ENCODE measurements at regions not wholly inside any gene's neighbourhood (a gene's known extent, or its start where the extent isn't known, plus 50 kb on each side); places are given as distances from the start of the nearest gene placed in this dataset.

- H2AFZ ChIP-seq (ENCODE audit: low read depth, low read length, severe bottlenecking): no peak overlapping the region
- H3K27me3 ChIP-seq (ENCODE audit: low read length): no peaks in the 10 kb centered on the region
- H3K9ac ChIP-seq (ENCODE audit: low read length): no peak overlapping the region
- H3K4me3 ChIP-seq (ENCODE audit: insufficient read depth, low read length, poor library complexity, severe bottlenecking): no peak overlapping the region
- no peak overlapping the region for H3K4me2 ChIP-seq (ENCODE audit: low read depth, low read length, poor library complexity, severe bottlenecking)
- no peaks in the 10 kb centered on the region for H3K9me2 ChIP-seq (replicated peaks; ENCODE audit: insufficient read depth, low read length)
- no peaks in the 10 kb centered on the region for H3F3A ChIP-seq (ENCODE audit: insufficient read depth)
- no peak overlapping the region for H3K27ac ChIP-seq (ENCODE audit: low read depth, low read length)
- H3K36me3 ChIP-seq (ENCODE audit: low read length): no peaks in the 10 kb centered on the region
- H3K79me2 ChIP-seq (ENCODE audit: insufficient read depth, low read length): no peaks in the 10 kb centered on the region
- H3K9me3 ChIP-seq (ENCODE audit: insufficient read depth, low read length): no peaks in the 10 kb centered on the region
- no peaks in the 10 kb centered on the region for H4K20me1 ChIP-seq (ENCODE audit: low read depth, low read length)
- TF ChIP-seq EZH2phosphoT487 (conservative IDR thresholded peaks at IDR 0.05; ENCODE audit: low read length): no peak
- TF ChIP-seq CTCF (IDR thresholded peaks at IDR 0.05; ENCODE audit: insufficient read depth, low read length, poor library complexity, severe bottlenecking): no peak
Observed at GRCh38 chr3:72203105-72203504, 418.2 kb upstream of the PROK2 start.

GRCh38 chr3:72200332-72200731, 415.4 kb upstream of the PROK2 start:
- H3K9me2 ChIP-seq (replicated peaks; ENCODE audit: insufficient read depth, low read length): no peaks in the 10 kb centered on the region
- no peaks in the 10 kb centered on the region for H4K20me1 ChIP-seq (ENCODE audit: low read depth, low read length)
- H3K27ac ChIP-seq (ENCODE audit: low read depth, low read length): no peak overlapping the region
- H3F3A ChIP-seq (ENCODE audit: insufficient read depth): no peaks in the 10 kb centered on the region
- TF ChIP-seq CTCF (IDR thresholded peaks at IDR 0.05; ENCODE audit: insufficient read depth, low read length, poor library complexity, severe bottlenecking): no peak
- no peak for TF ChIP-seq EZH2phosphoT487 (conservative IDR thresholded peaks at IDR 0.05; ENCODE audit: low read length)
- no peak overlapping the region for H3K4me2 ChIP-seq (ENCODE audit: low read depth, low read length, poor library complexity, severe bottlenecking)
- no peaks in the 10 kb centered on the region for H3K27me3 ChIP-seq (ENCODE audit: low read length)
- H3K79me2 ChIP-seq (ENCODE audit: insufficient read depth, low read length): no peaks in the 10 kb centered on the region
- H3K9ac ChIP-seq (ENCODE audit: low read length): no peak overlapping the region
- no peaks in the 10 kb centered on the region for H3K36me3 ChIP-seq (ENCODE audit: low read length)
- no peaks in the 10 kb centered on the region for H3K9me3 ChIP-seq (ENCODE audit: insufficient read depth, low read length)
- no peak overlapping the region for H2AFZ ChIP-seq (ENCODE audit: low read depth, low read length, severe bottlenecking)
- no peak overlapping the region for H3K4me3 ChIP-seq (ENCODE audit: insufficient read depth, low read length, poor library complexity, severe bottlenecking)

DNA sequence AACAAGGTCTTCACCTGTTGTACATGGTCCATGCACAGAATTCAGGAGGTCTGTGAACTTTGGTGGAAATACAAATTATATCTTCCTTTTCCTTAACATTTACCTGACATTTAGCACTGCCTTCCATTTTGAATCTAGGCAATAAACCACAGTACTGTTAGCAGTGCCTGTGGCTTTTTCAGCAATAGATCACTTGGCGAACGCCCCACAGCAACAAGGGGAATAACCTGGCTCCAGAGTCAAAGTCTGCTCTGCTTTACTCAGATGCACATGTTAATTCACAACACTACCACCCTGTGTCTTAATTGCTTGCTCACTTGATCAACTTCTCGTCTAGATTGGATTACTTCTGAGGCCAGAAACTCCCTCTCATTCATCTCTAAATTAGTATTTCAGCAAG, 414.6 kb upstream of the PROK2 start:
- H3F3A ChIP-seq (ENCODE audit: insufficient read depth): no peaks in the 10 kb centered on the region
- H3K4me2 ChIP-seq (ENCODE audit: low read depth, low read length, poor library complexity, severe bottlenecking): no peak overlapping the region
- no peak overlapping the region for H3K27ac ChIP-seq (ENCODE audit: low read depth, low read length)
- H3K79me2 ChIP-seq (ENCODE audit: insufficient read depth, low read length): no peaks in the 10 kb centered on the region
- no peaks in the 10 kb centered on the region for H3K9me3 ChIP-seq (ENCODE audit: insufficient read depth, low read length)
- H3K27me3 ChIP-seq (ENCODE audit: low read length): no peaks in the 10 kb centered on the region
- no peak overlapping the region for H3K4me3 ChIP-seq (ENCODE audit: insufficient read depth, low read length, poor library complexity, severe bottlenecking)
- H3K9ac ChIP-seq (ENCODE audit: low read length): no peak overlapping the region
- H3K36me3 ChIP-seq (ENCODE audit: low read length): no peaks in the 10 kb centered on the region
- no peaks in the 10 kb centered on the region for H4K20me1 ChIP-seq (ENCODE audit: low read depth, low read length)
- H2AFZ ChIP-seq (ENCODE audit: low read depth, low read length, severe bottlenecking): no peak overlapping the region
- H3K9me2 ChIP-seq (replicated peaks; ENCODE audit: insufficient read depth, low read length): no peaks in the 10 kb centered on the region
- TF ChIP-seq CTCF (IDR thresholded peaks at IDR 0.05; ENCODE audit: insufficient read depth, low read length, poor library complexity, severe bottlenecking) (no peak), EZH2phosphoT487 (conservative IDR thresholded peaks at IDR 0.05; ENCODE audit: low read length) (no peak)

Measured in SU-DHL-6 (cell line).